NCI-H2196 treated with DMSO at 0.1 percent for 48 hours (cell line): ENCODE measurements at regions not wholly inside any gene's neighbourhood (a gene's known extent, or its start where the extent isn't known, plus 50 kb on each side); places are given as distances from the start of the nearest gene placed in this dataset.

Experiments used
- DNase-seq: peaks from one replicate; lab custom pipeline; 2025; ENCODE audit not compliant: unreplicated experiment; lab: John Stamatoyannopoulos, UW

DNA sequence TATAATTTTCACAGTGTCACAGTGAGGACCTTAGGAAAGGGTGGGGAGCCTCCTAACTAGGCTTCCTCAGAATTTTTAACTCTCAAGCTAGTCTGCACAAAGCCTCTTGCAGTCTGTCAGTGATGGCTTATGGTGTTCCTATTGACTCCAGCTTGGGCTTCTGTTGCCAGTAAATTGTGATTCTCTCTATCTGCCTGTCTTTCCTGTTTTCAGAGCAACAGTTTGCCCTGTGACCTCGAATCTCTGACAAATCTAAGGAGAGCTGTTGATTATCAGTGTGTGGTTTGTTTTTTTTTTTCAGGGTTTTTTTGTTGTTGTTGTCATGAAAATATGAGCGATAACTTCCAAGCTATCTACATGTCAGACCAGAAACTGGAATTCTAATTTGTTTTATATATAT lies 423.2 kb upstream of the B3GALT2 start:
- DNase-seq, result no peak

DNA sequence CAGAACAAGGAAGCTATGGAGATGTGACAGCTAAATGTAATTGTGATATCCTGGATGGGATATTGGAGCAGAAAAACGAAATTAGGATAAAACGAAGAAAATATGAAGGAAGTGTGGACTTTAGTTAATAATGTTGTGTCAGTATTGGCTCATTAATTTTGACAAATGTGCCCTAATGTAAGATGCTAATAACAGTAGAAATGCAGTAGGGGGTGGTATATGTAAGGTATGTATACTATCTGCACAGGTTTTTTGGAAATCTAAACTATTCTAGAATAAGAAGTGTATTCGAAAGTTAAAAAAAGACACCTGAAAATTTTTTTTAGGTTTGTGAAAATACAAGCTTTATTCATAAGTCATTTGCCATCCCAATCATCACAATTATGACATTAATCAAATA lies 421.4 kb upstream of the B3GALT2 start:
- DNase-seq, result no peak

DNA sequence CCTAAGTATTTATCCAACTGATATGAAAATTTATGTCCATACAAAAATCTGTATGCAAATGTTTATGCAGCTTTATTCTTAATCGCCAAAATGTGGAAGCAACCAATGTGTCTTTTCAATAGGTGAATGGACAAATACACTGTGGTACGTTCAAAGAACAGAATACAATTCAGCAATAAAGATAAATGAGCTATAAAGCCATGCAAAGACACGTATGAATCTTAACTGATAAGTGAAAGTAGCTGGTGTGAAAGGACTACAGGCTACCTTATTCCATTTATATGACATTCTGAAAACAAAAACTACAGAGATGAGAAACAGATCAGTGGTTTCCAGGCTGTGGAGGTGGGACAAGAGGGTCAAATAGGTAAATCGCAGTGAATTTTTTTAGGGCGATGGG lies 419.6 kb upstream of the B3GALT2 start:
- no peak for DNase-seq

DNA sequence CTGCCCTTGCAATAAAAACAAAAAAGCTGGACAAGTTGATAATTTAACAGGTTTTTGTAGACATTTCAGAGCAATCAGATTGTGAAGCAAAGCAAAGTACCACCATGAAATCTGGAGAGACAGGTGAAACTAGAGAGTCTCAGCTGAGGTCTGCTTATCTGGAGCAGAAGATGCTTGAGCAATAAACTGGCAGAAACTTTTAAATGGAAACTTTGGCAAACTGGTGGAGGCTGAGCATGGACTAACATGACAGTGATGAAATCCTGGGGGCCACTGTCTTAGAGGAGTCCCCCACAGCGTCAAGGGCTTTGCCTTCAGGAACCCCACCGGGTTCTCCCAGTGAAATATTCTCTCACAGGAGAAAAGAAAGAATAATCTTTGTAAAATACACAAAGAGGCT lies 416.3 kb upstream of the B3GALT2 start:
- DNase-seq, result no peak

DNA sequence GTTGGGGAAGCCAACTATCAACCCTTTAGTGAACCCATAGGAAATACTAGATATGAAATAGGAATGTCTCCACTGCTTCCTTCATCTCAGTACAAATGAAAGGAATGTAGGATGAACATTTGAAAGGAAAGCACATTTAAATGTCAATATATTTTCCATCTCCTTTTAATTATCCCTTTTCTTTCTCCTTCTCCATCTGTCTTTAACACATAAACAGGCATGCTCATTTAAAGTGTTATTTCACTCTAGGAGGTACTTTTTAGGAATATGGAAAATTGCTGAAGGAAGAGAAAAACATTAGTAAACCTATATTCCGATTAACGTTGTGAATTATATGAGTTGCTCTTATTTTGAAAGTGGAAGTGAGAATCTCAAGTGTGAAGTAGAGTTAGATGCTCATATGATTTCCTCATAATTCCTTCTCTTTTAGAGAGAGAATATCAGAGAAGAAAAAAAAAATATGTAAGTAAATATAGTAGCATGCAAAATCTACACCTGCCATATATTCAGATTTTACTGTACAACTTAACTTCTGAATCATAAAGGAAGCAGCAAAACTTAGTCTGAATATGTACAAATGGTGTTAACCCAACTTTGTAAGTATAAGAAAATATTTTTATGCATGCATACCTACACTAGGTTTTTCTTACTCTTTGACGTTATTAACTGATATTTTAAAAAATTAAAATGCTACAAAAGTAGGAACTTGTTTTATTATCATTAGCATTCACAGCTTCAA lies 406.9 kb upstream of the B3GALT2 start:
- DNase-seq, result no peak

DNA sequence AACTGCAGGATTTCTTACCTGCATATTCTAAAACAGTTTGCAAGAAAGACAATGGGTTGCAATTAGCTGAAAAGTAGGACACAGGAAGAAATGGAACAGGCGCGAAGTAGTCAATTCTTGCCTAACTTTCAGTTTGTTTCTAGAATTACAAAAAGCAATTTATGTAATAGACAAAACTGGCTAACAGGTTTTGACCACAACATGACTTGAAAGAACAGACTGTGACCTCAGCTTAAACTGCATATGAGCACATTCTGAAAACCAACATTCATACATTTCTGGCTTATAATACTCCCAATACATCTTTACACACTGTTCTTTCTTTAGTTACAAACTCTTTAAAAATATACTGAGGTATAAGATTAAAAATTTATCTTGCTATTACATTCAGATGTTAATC lies 405.9 kb upstream of the B3GALT2 start:
- no peak for DNase-seq

DNA sequence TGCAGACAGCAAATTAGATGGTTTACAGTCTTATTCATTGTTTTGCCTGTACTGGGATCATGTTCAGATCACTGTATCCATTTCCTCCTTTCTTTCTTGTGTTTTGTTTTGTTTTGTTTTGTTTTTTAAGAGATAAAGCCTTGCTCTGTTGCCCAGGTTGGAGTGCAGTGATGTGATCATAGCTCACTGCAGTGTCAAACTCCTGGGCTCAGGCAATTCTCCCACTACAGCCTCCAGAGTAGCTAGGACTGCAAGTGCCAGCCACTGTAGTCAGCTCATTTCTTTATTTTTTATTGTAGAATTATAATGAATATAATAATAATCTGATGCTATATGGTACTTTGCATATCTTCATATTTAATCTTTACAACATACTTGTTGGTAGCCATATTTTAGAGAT lies 403.7 kb upstream of the B3GALT2 start:
- DNase-seq, result no peak

DNA sequence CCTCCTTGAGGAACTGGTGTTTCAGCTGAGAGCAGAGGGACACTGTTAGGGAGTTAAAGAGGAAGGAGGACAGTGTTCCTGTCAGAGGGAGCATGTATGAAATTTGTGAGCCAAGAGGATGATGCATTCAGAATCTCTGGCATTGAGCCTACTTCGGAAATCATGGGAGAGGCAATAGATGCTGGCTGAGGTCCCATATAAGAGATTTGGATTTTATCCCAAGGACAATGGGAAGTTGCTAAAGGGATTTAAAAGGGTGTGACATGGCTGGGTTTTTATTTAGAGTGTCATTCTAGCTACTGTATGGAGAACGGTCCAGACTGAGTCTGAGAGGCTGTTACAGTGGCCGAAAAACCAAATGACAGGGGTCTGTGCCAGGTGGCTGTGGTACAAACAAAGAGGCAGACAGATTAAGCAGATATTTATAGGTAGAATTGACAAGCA lies 403.2 kb upstream of the B3GALT2 start:
- DNase-seq, result peak; percentile 3

DNA sequence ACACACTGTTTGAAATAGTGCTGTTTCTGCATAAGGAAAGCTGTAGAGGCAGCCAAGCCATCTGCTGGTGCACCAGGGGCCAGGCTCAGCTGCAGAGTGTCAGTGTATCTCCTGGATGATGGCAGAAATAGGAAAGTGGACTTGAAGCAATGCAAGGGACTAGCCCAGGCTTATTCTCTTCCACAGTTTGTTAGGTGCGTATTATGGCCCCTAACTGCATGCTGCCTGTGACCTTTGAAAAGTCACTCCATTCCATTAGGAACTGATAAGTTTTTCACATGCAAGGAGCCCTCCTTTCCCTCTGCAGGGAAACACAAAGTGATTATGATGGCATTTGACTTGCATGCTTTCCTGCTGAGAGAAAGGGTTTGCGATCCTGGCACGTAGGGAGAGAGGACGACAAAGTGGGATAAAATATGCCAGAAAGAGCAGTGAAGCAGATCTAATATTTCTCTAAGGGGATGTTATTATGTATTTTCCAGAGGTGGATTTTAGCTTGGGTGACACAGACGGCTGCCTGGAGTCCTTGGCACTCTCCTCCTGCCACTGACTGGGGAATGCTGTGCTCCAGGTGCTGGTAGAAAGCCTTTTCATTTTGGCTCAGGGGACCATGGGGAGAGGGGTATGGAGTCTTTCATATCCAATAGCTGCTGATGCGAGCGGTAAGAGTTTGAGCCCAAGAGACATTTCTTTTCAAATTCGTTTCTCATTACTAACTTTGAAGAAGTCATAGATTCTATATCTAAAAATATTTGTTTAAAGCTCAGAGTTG lies 402.1 kb upstream of the B3GALT2 start:
- DNase-seq, result no peak

DNA sequence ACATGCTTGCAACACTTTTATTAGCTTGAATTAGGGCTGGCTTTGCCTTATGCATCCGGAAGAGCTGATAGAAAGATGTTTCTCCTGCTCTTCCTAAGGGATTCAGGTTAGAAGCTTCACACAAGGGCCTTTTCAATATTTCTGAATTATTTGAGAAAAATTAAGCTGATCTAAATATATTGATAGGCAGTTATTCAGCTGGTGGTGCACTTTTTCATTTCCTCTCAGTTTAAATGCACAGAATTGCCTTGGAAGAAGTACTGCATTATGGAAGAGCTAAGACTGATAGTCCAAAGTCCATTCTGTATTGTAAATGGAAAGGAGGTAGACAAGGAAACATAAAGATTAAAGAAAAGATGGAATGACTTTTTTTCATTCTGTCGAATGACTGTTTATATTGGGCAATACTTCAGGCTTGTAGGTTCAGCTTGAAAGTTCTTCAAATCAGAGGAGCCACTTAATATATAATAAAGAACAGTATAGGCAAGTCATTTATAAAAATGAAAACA lies 398.4 kb upstream of the B3GALT2 start:
- DNase-seq, result no peak

DNA sequence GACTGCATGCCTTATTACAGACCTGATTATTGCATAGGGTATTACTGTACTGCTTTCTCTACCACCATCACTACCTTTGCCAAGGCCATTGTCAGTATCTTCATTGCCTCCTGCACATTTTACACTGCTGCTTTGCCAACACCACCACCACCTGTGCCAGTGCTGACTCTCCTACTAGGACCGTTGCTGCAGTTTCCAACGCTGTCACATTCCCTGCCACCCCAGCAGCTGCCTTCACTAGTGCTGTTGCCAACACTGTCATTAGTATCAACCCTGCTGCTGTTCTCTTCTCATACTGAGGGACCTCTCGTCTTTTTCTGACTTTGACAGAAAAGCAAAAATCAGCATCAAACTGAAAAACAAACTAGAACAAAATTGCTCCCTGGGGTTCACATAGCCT lies 394.9 kb upstream of the B3GALT2 start:
- DNase-seq, result no peak

DNA sequence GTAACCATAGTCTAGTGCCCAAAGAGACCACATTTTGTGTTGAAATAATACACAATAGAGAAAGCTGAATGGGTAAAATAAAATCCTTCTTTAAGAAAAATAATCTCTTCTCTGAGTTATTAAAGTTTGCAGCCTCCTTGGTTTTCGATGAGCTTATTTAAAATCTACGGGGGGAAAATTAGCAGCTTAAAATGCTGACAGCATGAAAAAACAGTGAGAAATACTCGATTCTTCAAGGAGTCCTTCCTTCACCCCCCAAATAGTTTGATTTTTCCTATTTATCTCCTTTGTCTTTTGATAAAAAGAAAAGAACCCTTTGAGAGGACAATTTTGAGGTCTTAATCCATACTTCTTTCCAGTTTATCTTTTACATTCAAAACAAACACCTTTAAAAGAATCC lies 394.0 kb upstream of the B3GALT2 start:
- no peak for DNase-seq

DNA sequence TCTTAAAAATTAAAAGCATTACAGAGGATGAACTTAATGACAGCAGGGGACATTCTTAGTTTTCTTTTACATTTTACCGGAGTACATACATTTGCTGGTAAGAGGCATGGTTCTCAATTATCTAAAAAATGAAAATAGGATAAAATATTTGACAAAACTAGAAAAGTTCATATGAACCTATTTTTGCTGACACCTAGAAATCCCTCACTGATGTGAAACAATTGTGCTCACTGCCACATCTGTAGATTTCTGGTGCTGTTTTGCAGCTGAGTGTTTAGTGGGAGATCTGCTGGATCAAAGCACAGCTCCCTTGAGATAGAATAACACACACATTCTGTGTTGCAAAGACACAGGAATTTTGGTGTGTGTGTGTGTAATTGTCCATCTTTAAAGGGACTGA lies 392.9 kb upstream of the B3GALT2 start:
- DNase-seq, result no peak

DNA sequence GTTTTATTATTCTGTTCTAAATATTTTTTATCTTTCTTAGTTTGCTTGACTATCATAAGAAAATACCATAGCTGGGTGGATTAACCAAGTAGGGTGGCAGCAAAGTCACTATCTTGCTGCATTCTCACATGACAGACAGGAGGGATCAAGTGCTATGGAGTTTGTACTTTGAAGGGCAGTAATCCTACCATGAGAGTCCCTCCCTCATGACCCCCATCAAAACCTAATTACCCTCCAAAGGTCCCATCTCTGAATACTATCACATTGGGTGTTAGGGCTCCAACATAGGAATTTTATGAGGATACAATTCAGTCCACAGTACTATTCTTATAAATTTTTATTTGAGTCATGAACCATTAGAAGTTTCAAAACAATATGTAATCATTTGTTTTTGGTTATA lies 388.5 kb upstream of the B3GALT2 start:
- no peak for DNase-seq

DNA sequence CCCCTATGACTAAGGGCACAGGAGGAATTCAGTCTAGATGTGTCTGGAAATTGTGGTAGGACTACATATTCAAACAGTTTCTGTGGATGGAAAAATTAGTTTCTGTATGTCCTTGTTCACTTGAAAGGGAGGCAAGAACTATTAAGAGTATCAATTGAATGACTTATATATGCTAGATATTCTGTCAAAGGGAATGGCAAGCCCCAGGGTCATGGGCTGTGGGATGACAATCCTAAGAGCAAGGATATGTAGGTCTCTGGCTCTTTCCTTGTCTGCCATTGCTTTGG lies 383.5 kb upstream of the B3GALT2 start:
- no peak for DNase-seq

DNA sequence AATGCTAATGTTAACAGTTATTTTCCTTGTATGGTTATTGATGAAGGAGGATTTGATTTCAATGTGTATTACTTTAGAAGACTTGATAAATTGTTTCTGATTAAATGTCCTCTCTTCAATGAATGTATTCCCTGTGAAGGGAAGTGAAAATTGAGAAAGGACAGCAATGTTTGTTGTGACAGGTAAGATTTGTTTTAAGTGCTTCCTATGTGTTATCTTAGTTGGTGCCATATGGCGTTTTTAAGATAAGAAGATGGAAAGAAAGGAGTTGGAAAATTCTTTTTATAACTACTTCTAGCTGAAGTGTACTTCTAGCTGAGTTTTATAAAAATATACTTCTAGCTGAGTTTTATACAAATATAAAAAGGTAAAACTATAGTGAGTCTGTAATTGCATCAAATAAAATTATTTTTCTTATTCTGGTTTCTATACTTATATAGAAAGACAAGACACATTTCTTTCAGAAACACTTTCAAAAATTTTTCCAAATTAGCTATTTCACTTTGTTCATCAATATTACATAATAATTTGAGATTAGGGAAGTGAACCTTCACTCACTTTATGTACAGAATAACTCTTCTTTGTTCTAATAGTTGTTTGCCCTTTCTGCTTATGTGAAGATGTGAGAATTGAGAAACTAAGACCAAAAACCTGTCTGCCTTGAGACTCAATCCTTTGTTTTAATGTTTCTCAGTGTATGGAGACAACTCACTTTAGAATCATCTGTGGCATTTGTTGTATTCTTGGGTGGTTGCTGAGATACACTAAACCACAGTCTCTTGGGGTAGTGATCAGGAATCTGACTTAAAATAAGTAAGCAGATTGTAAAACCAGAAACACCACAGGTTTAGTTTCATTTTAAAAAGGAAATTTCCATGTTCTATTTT lies 382.9 kb upstream of the B3GALT2 start:
- no peak for DNase-seq

DNA sequence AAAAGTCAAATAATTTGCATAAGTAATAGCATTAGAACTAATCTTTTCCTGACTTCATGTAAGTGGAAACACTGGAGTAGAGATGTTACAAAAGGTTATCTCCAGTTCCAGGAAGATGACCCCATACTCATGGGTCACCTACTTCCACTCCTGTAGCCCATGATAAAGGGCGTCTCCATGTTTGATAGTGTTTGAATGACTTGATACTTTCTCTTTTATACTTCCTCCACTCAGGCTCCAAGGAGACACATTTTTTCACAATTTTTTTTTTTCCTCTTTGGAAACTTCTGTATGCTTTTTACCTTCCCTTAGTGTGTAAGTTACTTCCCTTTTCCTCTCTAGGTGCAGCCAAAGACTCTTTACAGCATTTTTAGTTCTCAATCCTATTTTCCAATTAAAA lies 382.1 kb upstream of the B3GALT2 start:
- DNase-seq, result no peak

DNA sequence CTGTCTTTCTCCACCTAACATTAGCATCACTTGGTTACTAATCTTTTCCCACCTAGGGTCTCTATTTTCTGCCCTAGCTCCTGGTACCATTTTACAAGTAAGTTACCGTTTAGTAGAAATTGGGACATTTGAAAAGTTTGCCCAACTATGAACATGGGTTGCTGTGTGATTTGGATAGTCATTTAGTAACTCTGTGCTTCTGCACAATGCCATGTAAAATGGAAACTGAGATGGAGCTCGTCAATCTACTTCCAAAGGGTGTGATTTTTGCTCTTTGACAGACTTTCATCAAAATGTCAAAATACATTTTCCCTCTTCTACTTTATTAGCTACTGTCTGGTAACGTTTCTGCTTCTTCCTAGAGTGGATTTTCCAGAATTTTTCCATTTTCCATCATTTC lies 381.5 kb upstream of the B3GALT2 start:
- no peak for DNase-seq

DNA sequence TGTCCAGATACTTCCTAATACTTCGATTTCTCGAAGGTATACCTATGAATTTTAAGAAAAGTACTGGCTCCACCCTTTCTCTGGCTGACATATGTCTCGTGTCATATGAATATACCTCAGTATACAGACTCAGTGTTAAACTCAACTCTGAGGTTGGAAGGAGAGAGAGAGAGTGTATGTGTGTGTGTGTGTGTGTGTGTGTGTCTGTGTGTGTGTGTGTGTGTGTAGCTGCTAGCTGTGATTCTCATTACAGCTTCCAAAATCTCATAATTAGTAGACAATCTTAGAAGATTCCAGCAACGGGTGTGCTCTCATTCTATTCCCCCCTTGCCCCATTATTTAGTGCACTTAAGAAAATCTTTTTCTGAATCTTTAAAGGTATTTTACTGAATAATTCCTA lies 380.3 kb upstream of the B3GALT2 start:
- no peak for DNase-seq

DNA sequence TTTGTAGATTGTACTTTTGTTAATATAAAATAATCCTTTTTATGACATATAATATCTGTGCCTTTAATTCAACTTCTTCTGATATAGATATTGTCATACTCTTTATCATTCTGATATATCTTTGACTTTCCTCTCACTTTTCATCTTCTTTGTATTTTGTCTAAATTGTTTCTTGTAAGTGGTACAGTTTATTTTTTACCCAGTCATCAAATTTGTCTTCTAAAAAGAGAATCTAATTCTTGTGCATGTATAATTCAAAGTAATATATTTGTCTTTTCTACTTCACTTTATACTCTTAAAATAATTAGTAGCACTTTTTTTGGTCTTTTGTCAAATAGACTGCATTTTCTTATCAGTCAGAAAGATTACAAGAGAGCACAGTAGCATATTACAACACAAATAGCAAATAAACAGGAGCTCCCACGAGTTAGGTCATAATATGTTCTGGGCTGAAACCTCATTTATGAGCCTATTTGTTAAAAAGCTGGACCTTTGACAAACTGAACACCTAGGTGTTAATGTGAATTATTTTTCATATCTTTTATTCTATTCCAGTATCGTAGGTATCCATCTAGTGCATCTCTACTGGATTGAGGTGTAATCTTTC lies 379.7 kb upstream of the B3GALT2 start:
- DNase-seq, result no peak

DNA sequence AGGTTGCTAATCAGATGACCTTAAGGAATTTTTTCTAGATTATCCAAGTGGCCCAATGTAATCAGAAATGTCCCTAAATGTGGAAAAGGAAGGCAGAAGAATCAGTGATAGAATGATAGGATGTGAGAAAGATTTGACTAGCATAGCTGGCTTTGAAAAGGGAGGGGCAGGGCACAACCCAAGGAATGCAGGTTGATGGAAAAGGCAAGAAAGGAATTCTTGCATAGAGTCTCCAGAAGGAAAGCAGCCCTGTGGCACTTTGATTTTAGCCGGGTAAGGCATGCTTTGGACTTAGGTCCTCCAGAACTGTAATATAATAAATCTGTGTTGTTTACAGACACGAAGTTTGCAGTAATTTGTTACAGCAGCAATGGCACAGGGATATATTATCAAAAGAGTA lies 375.7 kb upstream of the B3GALT2 start:
- no peak for DNase-seq
